ENCODE measurements at regions not wholly inside any gene's neighbourhood (a gene's known extent, or its start where the extent isn't known, plus 50 kb on each side); places are given as distances from the start of the nearest gene placed in this dataset.

GRCh38 chr11:128018692-128019091 lies 568.7 kb downstream of the ETS1 start:
- TF ChIP-seq, protein P1, sequence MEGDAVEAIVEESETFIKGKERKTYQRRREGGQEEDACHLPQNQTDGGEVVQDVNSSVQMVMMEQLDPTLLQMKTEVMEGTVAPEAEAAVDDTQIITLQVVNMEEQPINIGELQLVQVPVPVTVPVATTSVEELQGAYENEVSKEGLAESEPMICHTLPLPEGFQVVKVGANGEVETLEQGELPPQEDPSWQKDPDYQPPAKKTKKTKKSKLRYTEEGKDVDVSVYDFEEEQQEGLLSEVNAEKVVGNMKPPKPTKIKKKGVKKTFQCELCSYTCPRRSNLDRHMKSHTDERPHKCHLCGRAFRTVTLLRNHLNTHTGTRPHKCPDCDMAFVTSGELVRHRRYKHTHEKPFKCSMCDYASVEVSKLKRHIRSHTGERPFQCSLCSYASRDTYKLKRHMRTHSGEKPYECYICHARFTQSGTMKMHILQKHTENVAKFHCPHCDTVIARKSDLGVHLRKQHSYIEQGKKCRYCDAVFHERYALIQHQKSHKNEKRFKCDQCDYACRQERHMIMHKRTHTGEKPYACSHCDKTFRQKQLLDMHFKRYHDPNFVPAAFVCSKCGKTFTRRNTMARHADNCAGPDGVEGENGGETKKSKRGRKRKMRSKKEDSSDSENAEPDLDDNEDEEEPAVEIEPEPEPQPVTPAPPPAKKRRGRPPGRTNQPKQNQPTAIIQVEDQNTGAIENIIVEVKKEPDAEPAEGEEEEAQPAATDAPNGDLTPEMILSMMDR (conservative IDR thresholded peaks at IDR 0.05; ENCODE audit: low read length), result no peak
- no peak for TF ChIP-seq EZH2phosphoT487 (IDR thresholded peaks at IDR 0.05; ENCODE audit: borderline replicate concordance)
